ENCODE measurements at regions not wholly inside any gene's neighbourhood (a gene's known extent, or its start where the extent isn't known, plus 50 kb on each side); places are given as distances from the start of the nearest gene placed in this dataset.

DNA sequence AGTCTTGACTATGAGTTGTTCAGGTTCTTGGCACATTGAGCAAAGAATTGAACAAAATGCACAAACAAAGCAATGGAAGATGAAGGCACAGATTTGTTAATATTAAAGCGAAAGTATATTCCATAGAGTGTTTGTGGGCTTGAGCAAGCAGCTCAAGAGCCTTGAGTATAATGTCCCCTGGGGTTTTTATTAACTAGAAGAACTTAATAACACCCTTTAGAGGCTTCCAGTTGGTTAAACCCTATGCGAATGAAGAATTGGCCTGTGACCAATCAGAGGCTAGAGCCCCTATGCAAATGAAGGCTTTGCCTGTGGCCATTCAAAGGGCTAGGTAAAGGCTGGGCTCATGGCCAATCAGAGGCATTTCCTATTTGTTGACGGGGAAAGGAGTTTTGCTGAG is 135.3 kb upstream of the IL12B start:
- no peak overlapping the region for H3K9ac ChIP-seq (ENCODE audit: low read length)
- H3K4ac ChIP-seq (ENCODE audit: low read depth, low read length), result no peak overlapping the region
- no peaks in the 10 kb centered on the region for H3K27me3 ChIP-seq (ENCODE audit: insufficient read depth, low read length, poor library complexity)
- no peak overlapping the region for H3K23ac ChIP-seq (ENCODE audit: low read length)
- no peaks in the 10 kb centered on the region for H3K36me3 ChIP-seq (ENCODE audit: control insufficient read depth, insufficient read depth, low read length)
- peaks cover 2% of the 10 kb centered on the region for H3K4me1 ChIP-seq (ENCODE audit: control insufficient read depth, low read depth, low read length)
- no peak overlapping the region for H2BK15ac ChIP-seq (replicated peaks; ENCODE audit: low read depth)
- no peak overlapping the region for H3K4me3 ChIP-seq (ENCODE audit: low read length)
- H4K5ac ChIP-seq (ENCODE audit: low read length), result no peak overlapping the region
- no peak overlapping the region for H2AK5ac ChIP-seq (ENCODE audit: low read length)
- H3K79me2 ChIP-seq (ENCODE audit: control insufficient read depth, insufficient read depth, low read length), result no peaks in the 10 kb centered on the region
- no peak overlapping the region for H3K56ac ChIP-seq (ENCODE audit: low read length)
- no peak overlapping the region for H2BK5ac ChIP-seq (ENCODE audit: low read length)
- peak overlapping the region; percentile 78 for H4K8ac ChIP-seq (ENCODE audit: low read depth, low read length)
- no peak overlapping the region for H3K27ac ChIP-seq (ENCODE audit: low read depth, low read length)
- H3K4me2 ChIP-seq (ENCODE audit: low read length), result no peak overlapping the region
- no peak for DNase-seq
- no peak overlapping the region for H3K18ac ChIP-seq (ENCODE audit: low read length)
- H3K79me1 ChIP-seq (ENCODE audit: low read length), result no peaks in the 10 kb centered on the region
- H2BK120ac ChIP-seq (ENCODE audit: low read depth, low read length), result no peak overlapping the region
- WGBS (ENCODE audit: extremely low coverage, insufficient coverage, low lambda C conversion rate), result no CpG with 5 or more reads among the region's 3 CpGs

DNA sequence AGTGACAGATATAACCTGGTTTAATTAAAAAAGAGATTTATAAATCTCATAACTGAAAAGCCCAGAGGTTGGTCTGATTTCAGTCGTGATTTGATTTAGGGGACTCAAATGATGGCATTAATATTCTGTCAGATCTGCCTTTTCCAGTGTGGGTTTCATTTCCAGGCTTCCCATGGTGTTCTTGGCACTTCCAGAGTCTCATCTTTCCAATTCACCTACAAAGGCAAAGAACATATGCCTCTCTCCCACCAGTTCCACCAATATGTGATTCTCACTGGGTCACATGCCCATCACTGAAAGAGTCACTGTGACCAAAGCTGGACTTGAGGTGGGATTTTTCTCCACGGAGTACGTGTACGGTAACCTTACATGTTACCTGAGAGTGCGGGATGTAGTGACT is 137.4 kb upstream of the IL12B start:
- Histone ChIP-seq H2BK120ac (ENCODE audit: low read depth, low read length) (no peak overlapping the region), H3K79me2 (ENCODE audit: control insufficient read depth, insufficient read depth, low read length) (no peaks in the 10 kb centered on the region), H3K23ac (ENCODE audit: low read length) (no peak overlapping the region), H3K4me2 (ENCODE audit: low read length) (no peak overlapping the region), H3K18ac (ENCODE audit: low read length) (no peak overlapping the region), H3K4me3 (ENCODE audit: low read length) (no peak overlapping the region), H3K27me3 (ENCODE audit: insufficient read depth, low read length, poor library complexity) (no peaks in the 10 kb centered on the region), H3K9ac (ENCODE audit: low read length) (no peak overlapping the region), H3K4me1 (ENCODE audit: control insufficient read depth, low read depth, low read length) (peaks cover 2% of the 10 kb centered on the region), H4K5ac (ENCODE audit: low read length) (no peak overlapping the region), H4K8ac (ENCODE audit: low read depth, low read length) (no peak overlapping the region), H3K36me3 (ENCODE audit: control insufficient read depth, insufficient read depth, low read length) (no peaks in the 10 kb centered on the region), H3K27ac (ENCODE audit: low read depth, low read length) (no peak overlapping the region), H2BK15ac (replicated peaks; ENCODE audit: low read depth) (no peak overlapping the region), H3K56ac (ENCODE audit: low read length) (no peak overlapping the region), H3K4ac (ENCODE audit: low read depth, low read length) (no peak overlapping the region), H3K79me1 (ENCODE audit: low read length) (no peaks in the 10 kb centered on the region), H2AK5ac (ENCODE audit: low read length) (no peak overlapping the region), H2BK5ac (ENCODE audit: low read length) (no peak overlapping the region)
- WGBS (ENCODE audit: extremely low coverage, insufficient coverage, low lambda C conversion rate), result no CpG with 5 or more reads among the region's 5 CpGs
- DNase-seq, result no peak

DNA sequence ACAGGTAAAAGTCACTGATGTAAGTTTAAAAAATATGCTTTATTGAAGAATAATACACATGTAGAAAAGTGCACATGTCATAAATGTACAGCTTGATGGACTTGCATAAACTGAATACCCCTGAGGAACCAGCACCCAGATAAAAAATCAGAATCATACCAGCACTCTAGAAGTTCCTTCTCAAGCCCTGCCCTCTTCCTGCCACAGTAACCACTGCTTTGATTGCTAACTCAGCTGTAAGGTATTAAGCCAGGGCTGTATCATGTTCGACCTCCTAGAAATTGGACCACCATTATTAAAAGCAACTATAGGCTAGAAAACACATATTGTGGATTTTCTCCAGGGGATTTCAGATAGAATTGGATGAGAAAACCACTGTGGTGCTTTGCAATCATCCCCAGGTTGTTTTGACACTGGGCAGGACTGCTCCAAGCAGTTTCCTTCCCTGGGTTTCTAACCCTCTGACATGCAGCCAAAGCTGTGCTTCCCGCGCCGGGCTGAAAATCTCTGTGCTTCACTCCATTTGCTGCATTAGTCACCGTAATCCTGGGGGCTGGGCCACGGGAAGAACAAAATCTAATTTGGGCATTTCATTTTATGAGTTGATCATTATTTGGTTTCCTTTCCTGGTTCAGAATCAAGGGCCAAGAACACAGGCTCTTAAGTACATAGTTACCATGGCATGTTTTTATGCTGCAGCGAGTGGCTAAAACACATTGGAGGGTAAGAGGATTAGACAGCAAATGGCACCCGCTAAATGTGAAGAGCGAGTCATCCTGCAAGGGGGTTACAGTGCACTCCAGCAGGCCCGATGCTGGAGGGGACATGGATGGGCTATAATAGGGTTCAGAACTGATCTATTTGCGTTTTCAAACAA is 139.4 kb upstream of the IL12B start:
- no peak overlapping the region for H2BK5ac ChIP-seq (ENCODE audit: low read length)
- H4K5ac ChIP-seq (ENCODE audit: low read length), result no peak overlapping the region
- H3K36me3 ChIP-seq (ENCODE audit: control insufficient read depth, insufficient read depth, low read length), result no peaks in the 10 kb centered on the region
- H2BK120ac ChIP-seq (ENCODE audit: low read depth, low read length), result no peak overlapping the region
- no peak for DNase-seq
- no peak overlapping the region for H3K23ac ChIP-seq (ENCODE audit: low read length)
- H2AK5ac ChIP-seq (ENCODE audit: low read length), result no peak overlapping the region
- H3K4ac ChIP-seq (ENCODE audit: low read depth, low read length), result no peak overlapping the region
- H3K18ac ChIP-seq (ENCODE audit: low read length), result no peak overlapping the region
- no peak overlapping the region for H3K4me2 ChIP-seq (ENCODE audit: low read length)
- H2BK15ac ChIP-seq (replicated peaks; ENCODE audit: low read depth), result no peak overlapping the region
- H3K27ac ChIP-seq (ENCODE audit: low read depth, low read length), result no peak overlapping the region
- WGBS (ENCODE audit: extremely low coverage, insufficient coverage, low lambda C conversion rate), result no CpG with 5 or more reads among the region's 11 CpGs
- no peak overlapping the region for H4K8ac ChIP-seq (ENCODE audit: low read depth, low read length)
- no peak overlapping the region for H3K56ac ChIP-seq (ENCODE audit: low read length)
- H3K4me3 ChIP-seq (ENCODE audit: low read length), result no peak overlapping the region
- H3K27me3 ChIP-seq (ENCODE audit: insufficient read depth, low read length, poor library complexity), result no peaks in the 10 kb centered on the region
- H3K79me1 ChIP-seq (ENCODE audit: low read length), result no peaks in the 10 kb centered on the region
- no peaks in the 10 kb centered on the region for H3K79me2 ChIP-seq (ENCODE audit: control insufficient read depth, insufficient read depth, low read length)
- no peaks in the 10 kb centered on the region for H3K4me1 ChIP-seq (ENCODE audit: control insufficient read depth, low read depth, low read length)
- H3K9ac ChIP-seq (ENCODE audit: low read length), result no peak overlapping the region

DNA sequence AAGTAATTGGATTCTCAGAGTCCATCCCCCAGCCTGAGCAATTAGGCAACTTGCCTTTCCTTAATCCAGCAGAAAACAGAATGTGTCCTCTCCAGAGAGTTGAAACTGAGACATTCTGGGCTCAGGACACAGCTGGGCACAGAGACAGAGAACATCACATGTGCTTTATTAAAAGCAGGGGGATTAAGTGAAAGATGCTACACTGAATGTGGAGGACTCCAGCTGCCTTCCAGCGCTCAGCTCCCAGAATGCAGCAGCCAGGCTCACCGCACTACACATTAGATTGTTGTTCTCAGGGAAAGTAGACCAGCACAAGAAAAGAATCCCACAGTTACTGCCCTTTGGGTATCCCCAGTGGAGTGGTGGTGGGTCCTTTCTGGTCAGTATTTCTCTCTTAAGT is 141.6 kb upstream of the IL12B start:
- no peak overlapping the region for H3K9ac ChIP-seq (ENCODE audit: low read length)
- H3K56ac ChIP-seq (ENCODE audit: low read length), result no peak overlapping the region
- H4K5ac ChIP-seq (ENCODE audit: low read length), result no peak overlapping the region
- H2AK5ac ChIP-seq (ENCODE audit: low read length), result no peak overlapping the region
- no peak overlapping the region for H3K4me3 ChIP-seq (ENCODE audit: low read length)
- H3K18ac ChIP-seq (ENCODE audit: low read length), result peak overlapping the region; percentile 60
- no peak overlapping the region for H3K4ac ChIP-seq (ENCODE audit: low read depth, low read length)
- H2BK5ac ChIP-seq (ENCODE audit: low read length), result no peak overlapping the region
- H3K36me3 ChIP-seq (ENCODE audit: control insufficient read depth, insufficient read depth, low read length), result no peaks in the 10 kb centered on the region
- no peaks in the 10 kb centered on the region for H3K79me2 ChIP-seq (ENCODE audit: control insufficient read depth, insufficient read depth, low read length)
- no peak overlapping the region for H2BK120ac ChIP-seq (ENCODE audit: low read depth, low read length)
- H3K4me1 ChIP-seq (ENCODE audit: control insufficient read depth, low read depth, low read length), result no peaks in the 10 kb centered on the region
- H3K79me1 ChIP-seq (ENCODE audit: low read length), result no peaks in the 10 kb centered on the region
- no peak overlapping the region for H2BK15ac ChIP-seq (replicated peaks; ENCODE audit: low read depth)
- no peak overlapping the region for H3K4me2 ChIP-seq (ENCODE audit: low read length)
- H4K8ac ChIP-seq (ENCODE audit: low read depth, low read length), result no peak overlapping the region
- DNase-seq, result no peak
- no peak overlapping the region for H3K27ac ChIP-seq (ENCODE audit: low read depth, low read length)
- no peaks in the 10 kb centered on the region for H3K27me3 ChIP-seq (ENCODE audit: insufficient read depth, low read length, poor library complexity)
- no peak overlapping the region for H3K23ac ChIP-seq (ENCODE audit: low read length)
- no CpG with 5 or more reads among the region's 2 CpGs for WGBS (ENCODE audit: extremely low coverage, insufficient coverage, low lambda C conversion rate)

DNA sequence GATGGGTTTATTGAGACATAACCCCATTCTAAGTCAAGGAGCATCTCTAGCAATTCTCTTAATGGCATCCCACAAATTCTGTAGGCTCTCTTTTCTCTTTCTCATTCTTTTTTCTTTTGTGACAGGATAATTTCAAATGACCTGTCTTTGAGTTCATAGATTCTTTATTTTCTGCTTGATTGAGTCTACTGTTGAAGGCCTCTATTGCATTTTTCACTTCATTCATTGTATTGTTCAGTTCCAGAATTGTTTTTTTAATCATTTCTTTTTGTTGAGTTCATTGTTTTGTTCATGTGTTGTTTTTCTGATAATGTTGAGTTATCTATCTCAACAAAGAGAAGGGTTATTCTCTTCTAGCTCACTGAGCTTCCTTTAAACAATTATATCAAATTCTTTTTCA is 144.7 kb upstream of the IL12B start:
- Histone ChIP-seq H4K5ac (ENCODE audit: low read length) (no peak overlapping the region), H2BK15ac (replicated peaks; ENCODE audit: low read depth) (no peak overlapping the region), H3K4me1 (ENCODE audit: control insufficient read depth, low read depth, low read length) (no peaks in the 10 kb centered on the region), H3K4me3 (ENCODE audit: low read length) (no peak overlapping the region), H2BK5ac (ENCODE audit: low read length) (no peak overlapping the region), H3K4me2 (ENCODE audit: low read length) (no peak overlapping the region), H3K36me3 (ENCODE audit: control insufficient read depth, insufficient read depth, low read length) (no peaks in the 10 kb centered on the region), H3K27me3 (ENCODE audit: insufficient read depth, low read length, poor library complexity) (no peaks in the 10 kb centered on the region), H2BK120ac (ENCODE audit: low read depth, low read length) (no peak overlapping the region), H3K4ac (ENCODE audit: low read depth, low read length) (no peak overlapping the region), H4K8ac (ENCODE audit: low read depth, low read length) (no peak overlapping the region), H3K9ac (ENCODE audit: low read length) (no peak overlapping the region), H3K23ac (ENCODE audit: low read length) (no peak overlapping the region), H3K79me2 (ENCODE audit: control insufficient read depth, insufficient read depth, low read length) (no peaks in the 10 kb centered on the region), H3K18ac (ENCODE audit: low read length) (no peak overlapping the region), H3K79me1 (ENCODE audit: low read length) (no peaks in the 10 kb centered on the region), H3K56ac (ENCODE audit: low read length) (no peak overlapping the region), H2AK5ac (ENCODE audit: low read length) (no peak overlapping the region), H3K27ac (ENCODE audit: low read depth, low read length) (no peak overlapping the region)
- no peak for DNase-seq

DNA sequence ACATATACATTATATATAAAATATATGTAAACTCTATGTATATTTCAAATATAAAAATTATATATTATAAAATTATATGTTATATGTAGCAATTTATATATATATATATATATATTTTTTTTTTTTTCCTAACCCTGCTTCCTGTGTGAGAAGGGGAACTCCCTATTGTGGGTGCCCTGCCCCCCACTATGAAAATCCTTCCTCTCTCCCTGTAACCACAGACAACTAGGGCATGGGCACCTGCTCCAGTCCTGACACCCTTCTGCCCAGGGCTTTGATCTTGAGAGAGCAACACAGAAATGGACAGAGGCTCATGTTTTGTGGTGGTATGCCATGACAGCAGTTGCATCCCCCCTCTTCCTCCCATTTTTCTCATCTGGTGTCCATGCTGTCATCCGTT is 148.7 kb upstream of the IL12B start:
- Histone ChIP-seq H4K5ac (ENCODE audit: low read length) (no peak overlapping the region), H2BK120ac (ENCODE audit: low read depth, low read length) (no peak overlapping the region), H3K4ac (ENCODE audit: low read depth, low read length) (no peak overlapping the region), H3K4me2 (ENCODE audit: low read length) (no peak overlapping the region), H3K4me3 (ENCODE audit: low read length) (no peak overlapping the region), H3K79me2 (ENCODE audit: control insufficient read depth, insufficient read depth, low read length) (no peaks in the 10 kb centered on the region), H3K27me3 (ENCODE audit: insufficient read depth, low read length, poor library complexity) (no peaks in the 10 kb centered on the region), H3K23ac (ENCODE audit: low read length) (no peak overlapping the region), H2BK5ac (ENCODE audit: low read length) (no peak overlapping the region), H3K4me1 (ENCODE audit: control insufficient read depth, low read depth, low read length) (no peaks in the 10 kb centered on the region), H4K8ac (ENCODE audit: low read depth, low read length) (no peak overlapping the region), H2AK5ac (ENCODE audit: low read length) (no peak overlapping the region), H2BK15ac (replicated peaks; ENCODE audit: low read depth) (no peak overlapping the region), H3K18ac (ENCODE audit: low read length) (no peak overlapping the region), H3K79me1 (ENCODE audit: low read length) (no peaks in the 10 kb centered on the region), H3K56ac (ENCODE audit: low read length) (no peak overlapping the region), H3K9ac (ENCODE audit: low read length) (no peak overlapping the region), H3K27ac (ENCODE audit: low read depth, low read length) (no peak overlapping the region), H3K36me3 (ENCODE audit: control insufficient read depth, insufficient read depth, low read length) (no peaks in the 10 kb centered on the region)
- DNase-seq, result no peak
- no CpG with 5 or more reads among the region's 1 CpG for WGBS (ENCODE audit: extremely low coverage, insufficient coverage, low lambda C conversion rate)
